NCI-H345 treated with DMSO at 0.1 percent for 48 hours (cell line): ENCODE measurements at regions not wholly inside any gene's neighbourhood (a gene's known extent, or its start where the extent isn't known, plus 50 kb on each side); places are given as distances from the start of the nearest gene placed in this dataset.

Experiments
- DNase-seq: peaks from one replicate; lab custom pipeline; 2025; ENCODE audit not compliant: unreplicated experiment; lab: John Stamatoyannopoulos, UW

DNA sequence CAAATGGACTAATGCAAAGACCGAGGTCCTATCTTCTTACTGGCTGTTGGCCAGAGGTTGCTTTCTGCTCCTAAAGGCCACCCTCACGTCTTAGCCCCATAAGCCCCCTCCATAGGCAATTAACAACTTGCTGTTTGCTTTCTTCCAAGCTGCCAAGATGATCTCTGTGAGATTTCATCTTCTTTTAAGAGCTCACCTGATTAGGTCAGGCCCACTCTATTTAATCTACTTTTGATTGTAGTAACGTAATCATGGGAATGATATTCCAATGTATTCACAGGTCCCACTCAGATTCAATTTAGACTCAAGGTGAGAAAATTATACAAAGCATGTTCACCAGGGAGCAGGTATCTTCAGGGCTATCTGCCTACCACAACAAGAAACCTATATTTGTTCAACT, 84.4 kb upstream of the RAD23B start:
- no peak for DNase-seq

DNA sequence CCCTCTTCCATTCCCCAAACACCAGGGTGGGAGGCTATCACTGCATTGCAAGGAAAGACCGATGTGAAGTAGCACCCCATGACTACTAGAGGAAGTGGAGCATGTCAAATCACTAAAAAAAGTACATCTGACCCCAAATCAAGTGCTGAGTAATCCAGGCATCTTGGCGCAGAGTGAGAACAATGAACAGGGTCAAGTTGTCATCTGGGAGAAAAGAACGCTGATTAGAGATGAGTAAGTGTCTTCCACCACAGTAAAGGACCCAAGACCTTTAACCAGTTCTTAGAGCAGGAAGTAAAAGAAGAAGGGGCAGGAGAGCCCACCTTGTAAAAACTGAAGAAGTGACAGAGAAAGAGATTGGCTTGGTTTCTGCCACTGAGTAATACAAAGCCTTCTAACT, 75.0 kb upstream of the RAD23B start:
- DNase-seq: no peak

GRCh38 chr9:107210775-107211174, 72.3 kb upstream of the RAD23B start:
- no peak for DNase-seq

DNA sequence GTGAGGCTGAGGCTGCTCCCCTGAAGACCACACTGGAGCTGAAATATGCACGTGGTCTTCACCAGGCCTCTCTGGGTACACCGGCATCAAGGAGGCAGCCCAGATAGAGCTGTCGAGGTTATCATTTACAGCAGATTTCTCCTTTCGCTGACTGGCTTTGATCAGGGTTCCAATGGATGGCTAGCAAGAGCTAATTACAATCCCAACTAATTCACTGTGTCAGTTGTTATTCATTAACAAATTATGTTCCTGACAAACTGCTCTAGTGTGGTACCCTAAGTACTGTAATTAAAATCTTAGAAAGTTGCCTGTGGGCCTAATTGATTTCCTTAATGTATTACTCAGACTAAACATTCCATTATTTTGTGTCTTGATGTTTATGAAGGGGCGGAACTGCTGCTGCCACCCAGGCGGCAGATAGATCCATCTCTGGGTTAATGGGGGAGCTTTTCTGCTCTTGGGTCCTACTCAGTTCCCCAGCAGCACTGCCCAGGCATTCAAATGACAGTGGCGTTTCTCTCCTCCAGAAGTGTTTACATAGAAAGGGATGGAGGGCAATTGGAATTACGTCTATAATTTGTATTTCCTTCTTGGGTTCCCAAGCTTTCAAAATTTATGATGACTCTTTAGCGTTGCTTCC, 71.7 kb upstream of the RAD23B start:
- DNase-seq: no peak

DNA sequence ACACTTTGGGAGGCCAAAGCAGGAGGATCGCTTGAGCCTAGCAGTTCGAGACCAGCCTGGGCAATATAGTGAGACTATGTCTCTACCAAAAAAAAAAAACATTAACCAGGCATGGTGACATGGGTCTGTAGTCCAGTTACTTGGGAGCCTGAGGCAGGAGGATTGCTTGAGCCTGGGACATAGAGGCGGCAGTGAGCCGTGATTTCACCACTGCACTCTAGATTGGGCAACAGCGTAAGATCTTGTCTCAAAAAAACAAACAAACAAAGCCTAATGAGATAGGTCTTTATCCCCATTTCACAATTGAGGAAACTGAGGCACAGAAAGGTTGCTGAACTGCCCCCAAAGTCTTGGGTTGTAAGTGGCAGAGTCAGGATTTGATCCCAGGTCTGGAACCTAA, 70.5 kb upstream of the RAD23B start:
- DNase-seq: no peak

GRCh38 chr9:107213080-107213479, 70.0 kb upstream of the RAD23B start:
- DNase-seq: no peak

- DNase-seq: no peak
Measured at GRCh38 chr9:107213561-107214028, 69.5 kb upstream of the RAD23B start.

DNA sequence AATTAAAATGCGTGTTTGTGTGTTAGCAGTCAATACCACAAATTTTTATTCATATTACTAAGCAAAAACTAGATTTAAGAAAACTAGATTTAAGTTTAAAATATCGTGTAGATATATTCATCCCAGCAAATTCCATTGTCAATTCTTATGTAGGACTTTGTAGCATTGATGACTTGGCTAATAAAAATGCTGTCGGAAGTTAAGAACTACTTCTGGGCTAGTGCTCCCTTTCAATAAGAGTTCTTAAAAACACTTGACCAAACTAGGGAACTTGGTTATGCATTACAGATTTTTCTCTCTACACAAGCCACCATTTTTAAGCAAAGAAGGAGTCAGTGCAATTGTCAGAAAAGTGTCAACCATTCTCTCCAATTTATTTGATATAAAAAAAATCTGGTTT, 68.7 kb upstream of the RAD23B start:
- no peak for DNase-seq

- no peak for DNase-seq
Measured at GRCh38 chr9:107214915-107215314, 68.2 kb upstream of the RAD23B start.

GRCh38 chr9:107215381-107215780, 67.7 kb upstream of the RAD23B start:
- no peak for DNase-seq

DNA sequence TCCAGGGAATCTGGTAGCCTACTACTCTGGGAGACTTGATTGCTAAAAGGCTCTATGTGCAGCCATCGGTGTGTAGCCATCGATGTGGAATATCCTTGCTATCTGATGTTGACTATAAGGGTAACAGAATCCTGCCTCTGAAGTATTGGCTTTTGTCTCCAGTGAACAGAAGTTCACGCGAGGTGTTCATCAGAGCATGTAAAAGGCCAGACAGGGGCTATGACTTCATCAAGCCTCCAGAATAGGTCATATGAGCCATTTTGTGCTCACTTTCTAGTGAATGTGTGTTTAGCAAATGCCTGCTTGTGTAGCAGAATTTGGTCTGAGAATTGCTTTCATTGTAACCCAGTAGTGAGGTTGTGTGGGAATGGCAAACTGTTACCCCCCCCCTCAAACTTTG, 66.8 kb upstream of the RAD23B start:
- no peak for DNase-seq

DNA sequence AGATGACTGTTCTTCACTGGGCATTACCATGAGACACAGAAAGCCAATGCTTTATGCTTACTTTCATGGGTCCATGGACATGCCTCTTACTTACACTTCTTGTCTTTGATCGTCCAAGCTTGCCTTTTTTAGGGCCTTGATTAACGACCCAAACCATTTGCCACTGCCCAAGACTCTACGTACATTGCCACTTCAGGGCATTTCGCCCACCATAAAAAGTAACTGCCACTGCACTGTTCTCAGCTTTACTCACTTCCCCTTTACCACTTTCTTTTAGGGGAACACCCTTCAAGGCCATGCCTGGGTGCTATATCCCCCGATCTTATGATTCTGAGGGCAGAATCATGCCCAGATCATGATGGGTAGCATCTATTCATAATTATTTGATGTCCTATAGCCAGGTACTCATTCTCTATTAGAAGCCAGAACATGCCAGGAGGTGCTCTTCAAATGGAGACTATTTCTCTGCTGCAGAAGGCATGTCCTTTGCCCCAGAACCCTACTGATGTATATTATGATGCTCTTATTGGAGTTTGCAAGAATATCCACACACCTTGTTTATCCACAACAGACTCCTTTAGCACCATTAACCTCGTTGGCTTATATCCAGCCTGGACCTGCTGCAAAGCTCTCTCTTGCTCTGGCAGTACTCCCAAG, 64.1 kb upstream of the RAD23B start:
- DNase-seq: no peak

- DNase-seq: no peak
Measured at GRCh38 chr9:107219486-107220077, 63.5 kb upstream of the RAD23B start.

- no peak for DNase-seq
Measured at GRCh38 chr9:107221321-107221720, 61.8 kb upstream of the RAD23B start.

DNA sequence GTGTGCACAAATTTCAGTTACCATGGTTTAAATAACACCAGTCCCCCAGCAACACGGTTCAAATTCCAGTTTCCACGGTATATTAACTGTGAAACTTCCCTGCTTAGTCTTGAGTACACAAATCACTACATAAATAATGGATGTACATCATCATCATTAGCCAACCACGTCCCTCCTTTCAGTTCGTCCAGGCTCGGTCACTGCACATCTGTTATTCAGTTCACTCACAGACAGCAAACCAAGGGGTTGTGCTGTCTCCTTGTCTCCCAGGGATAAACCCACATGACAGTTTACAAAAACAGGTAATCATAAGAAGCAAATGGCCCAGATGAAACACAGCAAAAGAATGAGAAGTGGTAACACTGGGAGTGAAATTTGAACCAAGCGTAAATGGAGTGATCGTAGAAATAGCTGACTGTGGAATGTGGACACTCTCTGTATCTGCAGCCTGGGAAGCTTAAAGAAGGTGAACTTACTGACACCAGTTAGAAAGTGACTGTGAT, 61.0 kb upstream of the RAD23B start:
- DNase-seq: no peak

DNA sequence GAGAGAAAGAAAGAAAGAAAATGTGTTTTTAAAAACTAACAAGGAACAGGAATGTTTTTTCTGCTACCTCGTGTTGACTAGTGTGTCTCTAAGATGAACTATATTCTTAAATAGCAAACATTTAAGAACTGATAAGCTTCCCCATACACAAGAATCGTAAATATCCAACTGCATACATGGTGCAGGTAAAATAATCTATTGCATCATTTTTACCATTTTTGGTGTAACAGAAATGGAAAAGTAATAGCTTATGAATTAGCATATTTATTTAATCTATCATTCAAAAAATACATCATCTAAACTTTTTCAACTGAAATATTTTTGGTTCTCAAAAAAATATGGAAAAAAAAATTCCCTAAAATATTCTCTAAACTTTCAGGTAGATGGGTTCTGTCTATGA, 59.7 kb upstream of the RAD23B start:
- DNase-seq: no peak

DNA sequence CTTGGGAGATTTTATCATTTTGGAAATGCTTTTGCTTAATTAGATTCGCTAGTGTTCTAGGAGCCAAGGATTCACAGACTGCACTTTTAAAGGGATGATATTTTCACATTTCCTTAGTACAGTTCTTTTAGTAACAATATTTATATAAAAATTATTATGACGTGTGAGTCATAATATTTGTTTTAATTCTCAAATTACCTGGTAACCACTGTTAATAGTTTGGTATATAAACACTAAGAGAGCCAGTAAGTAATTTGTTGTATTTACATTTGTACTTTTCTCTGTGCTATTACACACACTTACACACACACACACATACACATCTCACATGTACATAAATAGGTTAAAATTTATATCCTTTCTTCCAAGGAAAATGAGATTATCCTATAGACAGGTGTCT, 58.8 kb upstream of the RAD23B start:
- no peak for DNase-seq

GRCh38 chr9:107226421-107226820, 56.7 kb upstream of the RAD23B start:
- no peak for DNase-seq

GRCh38 chr9:107227774-107228173, 55.3 kb upstream of the RAD23B start:
- peak; percentile 31 for DNase-seq

DNA sequence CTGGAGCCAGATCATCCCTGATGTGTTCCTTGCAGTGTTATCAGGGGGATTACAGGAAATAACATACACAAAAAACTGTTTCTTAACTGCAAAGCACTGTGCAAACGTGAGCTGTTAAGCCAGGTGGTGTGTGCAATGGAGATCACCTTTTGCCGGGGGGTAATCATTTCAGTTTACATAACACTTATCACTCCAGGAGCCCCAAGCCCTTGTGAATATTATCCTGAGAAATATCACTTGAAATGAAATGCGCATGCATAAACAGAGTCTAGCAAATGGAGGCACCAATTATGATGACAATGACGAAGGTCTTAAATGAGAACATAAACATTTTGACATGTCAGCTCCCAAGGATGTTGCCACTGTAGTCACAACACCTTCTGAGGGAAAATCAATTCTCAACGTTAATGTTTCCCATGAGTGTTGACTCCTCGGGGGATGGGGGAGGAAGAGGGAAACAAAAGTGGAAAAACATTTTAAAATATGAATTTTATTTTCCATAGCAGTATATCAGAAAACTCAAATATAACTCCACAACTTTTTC, 54.5 kb upstream of the RAD23B start:
- peak; percentile 94 for DNase-seq

DNA sequence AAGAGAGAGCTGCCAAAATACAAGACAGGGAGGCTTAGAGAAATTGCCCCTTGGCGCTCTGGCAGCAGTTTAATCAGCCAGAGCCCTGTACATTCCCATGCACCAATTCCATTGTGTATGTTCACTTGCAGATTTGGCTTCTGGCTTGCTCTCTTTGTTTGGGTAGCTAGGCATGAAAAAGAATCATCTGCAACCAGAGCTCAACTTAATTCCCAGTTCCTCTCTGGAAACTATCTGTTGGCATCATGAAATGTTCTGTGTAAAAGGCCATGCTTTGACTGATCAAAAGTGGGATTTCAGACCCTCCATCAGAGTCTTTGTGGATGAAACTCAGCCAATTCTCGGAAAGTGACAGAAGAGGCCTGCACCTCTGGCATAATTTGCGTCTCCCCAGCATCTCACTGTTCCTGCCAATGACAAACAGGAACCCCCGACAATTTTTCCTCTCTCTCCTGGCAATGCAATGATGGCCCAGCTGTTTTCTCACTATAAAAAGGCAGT, 53.8 kb upstream of the RAD23B start:
- DNase-seq: no peak
